Left forelimb (tissue), 1 donor: ENCODE measurements at regions not wholly inside any gene's neighbourhood (a gene's known extent, or its start where the extent isn't known, plus 50 kb on each side); places are given as distances from the start of the nearest gene placed in this dataset.
"Not testable (repeated sequence)": the region's sequence is repeated elsewhere in the genome, so short reads cannot be mapped to it uniquely, and the experiment has no call there.

Source experiments
- DNase-seq: peaks from one replicate; pipeline ENCODE4 v3.0.0-alpha.2; 2018; ENCODE audit warnings: low spot score

DNA sequence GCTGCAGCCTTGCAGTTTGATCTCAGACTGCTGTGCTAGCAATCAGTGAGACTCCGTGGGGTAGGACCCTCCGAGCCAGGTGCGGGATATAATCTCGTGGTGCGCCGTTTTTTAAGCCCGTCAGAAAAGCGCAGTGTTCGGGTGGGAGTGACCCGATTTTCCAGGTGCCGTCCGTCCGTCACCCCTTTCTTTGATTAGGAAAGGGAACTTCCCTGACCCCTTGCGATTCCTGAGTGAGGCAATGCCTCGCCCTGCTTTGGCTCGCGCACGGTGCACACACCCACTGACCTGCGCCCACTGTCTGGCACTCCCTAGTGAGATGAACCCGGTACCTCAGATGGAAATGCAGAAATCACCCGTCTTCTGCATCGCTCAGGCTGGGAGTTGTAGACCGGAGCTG lies 203.2 kb downstream of the SNCAIP start:
- DNase-seq, result not testable (repeated sequence)

DNA sequence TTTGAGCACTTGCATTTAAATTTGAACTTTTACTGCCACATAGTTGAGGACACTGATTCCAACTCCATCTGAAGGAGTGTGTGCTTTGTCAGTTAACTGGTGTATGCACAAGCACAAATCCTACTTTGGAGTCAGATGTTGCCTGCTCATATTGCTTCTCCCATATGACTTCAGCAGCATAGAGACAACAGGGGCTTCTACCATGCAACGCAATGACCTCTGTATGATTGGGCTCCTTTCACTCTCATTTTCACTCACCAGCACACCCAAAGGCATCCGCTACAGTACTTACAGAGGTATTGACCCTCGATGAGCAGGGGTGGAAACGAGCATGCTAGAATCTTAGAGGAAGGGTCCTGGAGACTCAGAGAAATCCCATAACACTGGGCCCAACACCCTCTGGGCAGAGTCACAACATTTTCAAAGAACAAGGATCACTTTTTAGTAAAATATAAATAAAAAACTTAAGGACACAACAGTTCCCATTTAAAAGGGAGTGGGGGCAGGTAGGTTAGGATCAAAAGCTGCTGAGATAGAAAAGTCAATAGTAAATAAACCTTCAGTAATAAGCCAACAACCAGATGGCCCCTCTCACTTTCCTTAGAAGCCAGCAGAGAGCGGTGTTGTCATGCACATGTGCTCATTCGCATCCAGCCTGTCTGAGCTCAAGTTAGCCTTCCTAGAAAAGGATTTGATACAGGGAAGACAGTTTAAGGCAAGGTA lies 203.8 kb downstream of the SNCAIP start:
- no peak for DNase-seq

DNA sequence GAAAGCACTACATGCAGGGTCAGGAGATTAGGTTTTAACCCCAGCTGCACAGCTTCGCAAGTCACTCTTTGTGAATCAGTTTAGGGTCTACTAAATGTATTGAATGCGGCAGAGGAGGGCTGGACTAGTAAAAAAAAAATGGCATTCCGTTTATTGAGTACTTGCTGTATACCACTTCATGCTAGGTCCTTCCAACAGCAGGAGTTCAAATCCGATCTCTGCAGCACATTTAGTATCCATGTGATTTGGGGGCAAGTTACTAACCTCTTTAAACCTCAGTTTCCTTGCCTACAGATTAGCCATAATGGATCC lies 204.4 kb downstream of the SNCAIP start:
- no peak for DNase-seq

DNA sequence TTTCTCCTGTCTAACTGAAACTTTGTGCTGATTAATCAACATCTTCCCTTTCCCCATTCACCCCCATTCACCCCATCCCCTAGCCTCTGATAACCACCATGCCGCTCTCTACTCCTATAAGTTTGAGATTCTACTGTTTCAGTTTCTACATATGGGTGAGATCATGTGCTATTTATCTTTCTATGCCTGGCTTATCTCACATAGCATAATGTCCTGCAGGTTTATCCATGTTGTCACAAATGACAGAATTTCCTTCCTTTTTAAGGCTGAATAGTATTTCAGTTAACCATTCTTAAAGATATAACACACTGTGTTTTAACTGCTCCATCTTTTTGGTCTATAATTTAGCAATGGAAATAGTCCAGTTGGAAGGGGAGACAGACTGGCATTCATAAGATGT lies 205.1 kb downstream of the SNCAIP start:
- DNase-seq, result no peak

DNA sequence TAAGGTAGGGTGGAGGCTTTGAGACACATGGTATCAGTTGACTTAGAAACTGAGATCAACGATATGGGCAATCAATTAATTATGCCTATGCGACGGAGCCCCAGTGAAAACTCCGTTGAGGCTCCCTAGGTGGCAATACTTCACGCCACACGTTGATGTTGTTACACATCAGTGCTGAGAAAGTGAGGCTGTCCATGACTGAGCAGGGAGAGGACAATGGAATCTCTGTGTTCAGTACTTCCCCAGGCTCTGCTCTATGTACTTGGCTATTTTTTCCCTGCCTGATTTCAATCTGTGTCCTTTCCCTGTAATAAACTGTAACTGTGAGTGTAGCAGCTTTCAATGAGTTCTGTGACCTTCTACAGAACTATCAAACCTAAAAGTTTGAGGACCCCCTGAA lies 211.7 kb downstream of the SNCAIP start:
- DNase-seq, result no peak

DNA sequence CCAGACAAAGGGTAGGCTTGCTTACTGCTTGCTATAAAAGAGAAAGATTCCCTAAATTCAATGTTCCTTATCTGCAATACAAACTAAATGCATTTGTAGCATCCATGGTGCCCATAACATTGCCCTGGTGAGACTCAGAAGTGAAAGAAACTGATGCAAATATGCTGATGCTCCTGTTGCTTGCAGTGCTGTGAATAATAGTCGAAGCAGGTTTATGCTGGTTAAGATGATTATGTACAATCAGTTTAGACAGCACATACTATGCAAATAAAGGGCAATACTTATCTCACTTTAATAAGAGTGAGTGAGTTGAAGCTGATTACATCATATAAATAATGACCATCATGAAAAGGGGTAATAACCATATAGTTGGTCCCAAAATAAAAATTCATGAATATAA lies 215.5 kb downstream of the SNCAIP start:
- no peak for DNase-seq

DNA sequence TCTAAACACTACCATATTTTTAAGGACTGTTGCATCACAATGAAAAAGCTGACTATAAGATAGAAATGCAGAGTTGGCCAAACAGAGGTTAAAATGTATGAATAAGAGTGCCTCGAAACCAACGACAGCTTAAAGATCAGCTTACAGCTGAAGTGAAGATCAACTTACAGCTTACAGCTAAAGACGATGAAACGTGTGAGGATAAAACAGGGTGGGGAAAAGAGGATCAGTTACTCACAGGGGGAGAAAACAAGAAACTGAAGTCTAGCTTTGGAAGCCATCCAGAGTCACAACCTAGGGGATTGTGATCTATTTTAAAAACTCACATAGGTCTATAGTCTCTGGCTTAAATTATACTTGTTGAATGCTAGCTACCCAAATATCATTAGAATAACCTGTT lies 220.0 kb downstream of the SNCAIP start:
- DNase-seq, result no peak

DNA sequence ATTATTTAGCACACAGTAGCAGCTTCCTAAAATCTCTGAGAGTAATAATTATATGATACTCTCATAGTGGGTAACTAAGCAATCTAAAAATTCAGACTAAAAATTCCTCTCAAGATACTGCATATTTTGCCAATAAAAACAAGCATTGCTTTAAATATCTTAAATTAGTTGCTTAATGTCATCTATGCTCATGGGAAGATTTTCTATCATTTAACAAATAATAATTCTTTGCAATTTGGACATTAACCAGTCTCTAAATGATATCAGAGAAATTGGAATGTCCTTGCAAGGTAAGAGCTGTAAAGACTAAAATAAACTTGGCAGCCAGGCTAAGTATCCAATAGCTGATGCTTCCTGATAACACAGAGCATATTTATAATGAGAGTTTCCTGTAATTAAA lies 221.8 kb downstream of the SNCAIP start:
- DNase-seq, result no peak

DNA sequence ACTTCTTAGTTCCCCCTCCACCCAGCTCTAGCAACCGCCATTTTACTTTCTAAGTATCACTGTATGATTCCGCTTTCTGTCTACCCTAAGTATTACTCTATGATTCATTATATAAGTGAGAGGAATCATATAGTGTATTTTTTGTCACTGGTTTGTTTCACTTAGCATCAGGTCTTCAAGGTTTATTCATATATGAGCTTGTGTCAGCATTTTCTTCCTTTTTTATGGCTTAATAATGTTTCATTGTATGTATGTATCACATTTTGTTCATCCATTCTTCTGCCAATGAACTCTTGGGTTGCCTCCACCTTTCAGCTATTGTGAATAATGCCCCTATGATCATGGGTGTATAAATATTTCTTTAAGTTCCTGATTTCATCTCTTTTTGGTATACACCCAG lies 222.8 kb downstream of the SNCAIP start:
- no peak for DNase-seq

DNA sequence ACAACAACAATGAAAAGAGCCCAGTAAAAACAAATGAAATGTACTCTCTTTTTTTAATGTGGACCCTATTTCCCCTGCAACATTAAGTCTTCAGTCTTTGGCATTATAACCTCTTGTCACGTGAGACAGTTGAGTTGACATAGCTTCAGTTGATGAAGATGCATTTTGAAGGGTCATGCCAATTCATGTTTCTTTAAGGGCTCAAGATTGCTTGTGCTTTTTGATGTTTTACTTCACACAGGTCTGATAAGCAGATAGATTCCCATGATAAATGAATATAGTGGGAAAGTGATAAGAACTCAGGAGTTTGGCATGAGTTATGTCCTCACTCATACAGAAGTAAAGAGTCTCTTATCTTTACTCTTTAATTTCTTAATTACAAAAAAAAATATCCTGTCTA lies 229.4 kb downstream of the SNCAIP start:
- DNase-seq, result no peak

DNA sequence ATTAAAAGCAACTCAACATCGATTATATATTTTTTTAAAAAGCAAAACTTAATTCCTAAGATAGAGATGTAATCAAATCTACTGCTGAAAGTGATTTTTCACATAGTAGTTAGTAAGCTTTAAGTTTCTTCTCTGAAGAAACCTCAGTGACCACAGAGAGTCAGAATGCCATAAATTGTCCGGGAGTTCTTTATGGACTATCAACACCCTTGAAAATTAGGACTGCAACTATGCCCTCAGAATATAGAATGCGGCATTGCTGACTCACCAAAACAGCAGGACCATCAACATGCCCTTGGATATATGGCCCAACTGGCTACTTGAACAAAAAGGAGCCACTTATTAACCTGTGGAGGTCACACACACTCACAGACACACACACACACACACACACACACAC lies 228.9 kb upstream of the SNX2 start:
- no peak for DNase-seq

DNA sequence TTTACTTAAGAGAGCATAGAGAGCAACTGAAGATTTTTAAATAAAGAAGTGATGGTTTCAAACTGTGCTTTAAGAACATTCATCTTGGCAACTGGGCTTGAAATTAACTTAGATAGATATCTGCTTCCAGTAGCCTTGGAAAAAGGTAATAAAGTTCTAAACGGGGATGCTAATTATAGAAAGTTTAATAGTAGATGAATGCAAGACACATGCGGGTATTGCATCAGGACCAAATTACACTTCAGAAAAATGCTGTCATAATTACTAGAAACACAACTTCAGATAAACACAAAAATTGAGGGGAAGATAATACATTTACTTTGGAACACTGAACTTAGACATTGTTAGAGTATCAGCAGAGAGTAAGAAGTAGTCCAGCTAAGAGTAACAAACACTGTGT lies 227.7 kb upstream of the SNX2 start:
- no peak for DNase-seq

DNA sequence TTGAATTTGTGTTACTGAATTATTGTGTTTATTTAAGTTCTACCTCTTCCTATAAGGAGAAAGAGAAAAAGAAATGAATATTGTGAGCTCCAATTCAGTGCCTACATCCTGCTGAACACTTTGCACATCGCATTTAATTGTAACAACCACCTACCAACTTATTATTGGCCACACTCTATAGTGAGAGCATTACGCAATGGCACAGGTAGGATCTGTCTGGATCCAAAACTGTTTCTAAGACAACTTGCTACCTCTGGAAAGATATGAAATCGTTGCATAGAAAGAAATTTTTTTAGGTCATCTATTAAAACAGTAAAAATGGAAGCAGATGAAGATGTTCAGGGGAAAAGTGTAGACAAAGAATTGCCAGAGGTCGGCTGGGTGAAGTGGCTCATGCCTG lies 227.2 kb upstream of the SNX2 start:
- DNase-seq, result no peak

DNA sequence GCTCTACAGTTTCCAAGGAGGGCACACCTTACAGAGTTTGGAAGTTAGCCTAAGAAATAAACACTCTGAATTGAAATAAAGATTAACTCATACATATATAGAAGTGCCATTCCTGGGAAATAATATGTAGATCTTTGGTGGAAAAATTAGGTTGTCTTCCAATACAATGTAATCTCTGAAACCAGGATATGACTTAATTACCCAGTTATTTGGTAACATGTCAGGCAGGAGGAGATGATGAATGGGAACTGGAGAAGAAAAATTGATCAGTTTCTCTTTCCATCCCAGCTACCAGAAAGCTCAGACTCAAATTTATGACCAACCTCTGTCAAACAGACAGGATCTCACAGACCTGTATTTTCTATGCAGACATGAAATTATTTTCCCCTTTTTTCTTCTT lies 215.2 kb upstream of the SNX2 start:
- no peak for DNase-seq

DNA sequence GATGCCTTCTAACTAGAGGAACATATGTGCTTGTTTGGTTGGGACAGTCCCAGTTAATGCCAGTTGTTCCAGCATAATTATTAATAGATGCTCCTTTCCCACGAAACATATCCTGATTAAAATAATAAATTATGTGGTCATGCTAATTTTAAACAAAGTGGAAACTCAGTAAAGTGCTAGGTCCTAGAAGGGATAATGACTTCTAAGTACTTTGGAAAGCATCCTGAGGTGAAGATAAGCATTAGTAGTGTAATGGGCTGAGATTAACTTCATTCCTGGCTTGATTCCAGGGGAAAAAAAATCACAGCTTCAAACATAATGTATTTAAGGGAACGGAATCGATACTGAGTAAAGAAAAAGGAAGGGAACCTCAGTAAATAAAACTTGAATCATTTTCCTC lies 213.7 kb upstream of the SNX2 start:
- no peak for DNase-seq

DNA sequence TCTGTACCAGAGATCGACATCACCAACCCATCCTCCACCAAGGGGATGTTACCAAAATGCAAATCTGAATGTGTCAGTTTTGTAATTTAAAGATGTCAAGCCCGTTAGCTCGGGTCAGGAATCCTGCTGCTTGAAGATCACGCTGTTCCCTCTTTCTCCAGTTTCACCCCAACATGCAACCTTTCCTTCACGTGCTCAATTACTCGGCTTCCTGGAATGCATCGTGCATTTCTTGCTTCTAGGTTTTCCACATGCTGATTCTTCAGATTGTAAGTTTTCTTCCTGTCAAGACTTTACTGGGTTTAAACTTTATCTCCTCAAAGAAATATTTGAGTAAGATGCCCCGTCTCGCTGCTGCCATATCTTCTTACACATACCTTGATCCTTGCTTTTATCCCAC lies 209.5 kb upstream of the SNX2 start:
- DNase-seq, result no peak

DNA sequence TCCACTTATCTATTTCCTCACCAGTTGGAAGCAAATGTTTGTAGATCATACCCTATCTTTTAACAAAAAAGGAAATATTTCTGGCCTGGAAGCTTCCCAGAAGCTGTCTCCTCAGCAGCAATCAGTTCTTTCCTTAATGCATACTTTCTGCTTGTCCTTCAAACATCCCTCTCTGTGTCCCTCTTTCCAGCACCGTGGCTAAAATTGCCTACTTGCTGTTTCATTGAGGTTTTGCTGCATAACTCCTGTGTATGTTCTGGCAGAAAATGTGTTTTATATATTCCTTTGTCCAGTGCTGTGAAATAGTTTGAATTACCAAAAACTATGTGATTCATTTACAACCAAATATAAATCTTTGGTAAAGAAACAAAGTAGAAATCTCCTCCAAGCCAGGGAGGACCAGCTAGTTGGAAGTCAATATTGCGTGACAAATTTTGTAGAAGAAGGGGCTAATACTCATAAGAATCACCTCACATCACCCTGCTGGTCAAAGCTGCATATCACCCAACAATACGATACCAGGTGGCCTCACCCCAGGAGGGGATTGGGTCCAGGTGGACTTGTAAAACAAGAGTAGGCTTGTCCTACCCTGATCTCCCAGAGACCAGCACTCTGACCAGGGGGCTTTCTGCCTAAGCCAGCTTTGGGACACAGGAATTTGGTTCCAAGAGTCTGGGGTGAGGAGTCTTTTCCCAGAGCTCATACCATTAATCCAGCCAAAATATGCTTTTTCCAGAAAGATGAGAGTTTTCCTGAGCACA lies 198.4 kb upstream of the SNX2 start:
- no peak for DNase-seq

DNA sequence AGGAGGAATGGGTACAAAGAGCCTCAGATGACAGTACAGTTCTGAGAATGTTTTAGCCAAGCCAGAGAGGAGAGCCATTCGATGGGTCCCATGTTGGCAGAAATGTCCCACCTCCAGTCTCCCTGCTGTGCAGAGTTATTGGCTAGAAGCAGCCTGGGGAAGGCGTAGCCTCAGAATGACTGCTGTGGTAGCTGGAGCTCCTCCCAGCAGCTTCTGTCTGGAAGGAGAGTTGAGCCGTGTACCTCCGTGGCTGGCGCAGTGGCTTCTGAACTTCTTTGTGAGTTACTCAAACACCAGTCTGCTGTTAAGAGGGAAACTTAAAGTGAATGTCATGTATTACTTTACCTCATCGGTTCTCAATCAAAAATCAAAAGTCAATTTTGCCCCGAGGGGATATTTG lies 193.3 kb upstream of the SNX2 start:
- DNase-seq, result no peak

DNA sequence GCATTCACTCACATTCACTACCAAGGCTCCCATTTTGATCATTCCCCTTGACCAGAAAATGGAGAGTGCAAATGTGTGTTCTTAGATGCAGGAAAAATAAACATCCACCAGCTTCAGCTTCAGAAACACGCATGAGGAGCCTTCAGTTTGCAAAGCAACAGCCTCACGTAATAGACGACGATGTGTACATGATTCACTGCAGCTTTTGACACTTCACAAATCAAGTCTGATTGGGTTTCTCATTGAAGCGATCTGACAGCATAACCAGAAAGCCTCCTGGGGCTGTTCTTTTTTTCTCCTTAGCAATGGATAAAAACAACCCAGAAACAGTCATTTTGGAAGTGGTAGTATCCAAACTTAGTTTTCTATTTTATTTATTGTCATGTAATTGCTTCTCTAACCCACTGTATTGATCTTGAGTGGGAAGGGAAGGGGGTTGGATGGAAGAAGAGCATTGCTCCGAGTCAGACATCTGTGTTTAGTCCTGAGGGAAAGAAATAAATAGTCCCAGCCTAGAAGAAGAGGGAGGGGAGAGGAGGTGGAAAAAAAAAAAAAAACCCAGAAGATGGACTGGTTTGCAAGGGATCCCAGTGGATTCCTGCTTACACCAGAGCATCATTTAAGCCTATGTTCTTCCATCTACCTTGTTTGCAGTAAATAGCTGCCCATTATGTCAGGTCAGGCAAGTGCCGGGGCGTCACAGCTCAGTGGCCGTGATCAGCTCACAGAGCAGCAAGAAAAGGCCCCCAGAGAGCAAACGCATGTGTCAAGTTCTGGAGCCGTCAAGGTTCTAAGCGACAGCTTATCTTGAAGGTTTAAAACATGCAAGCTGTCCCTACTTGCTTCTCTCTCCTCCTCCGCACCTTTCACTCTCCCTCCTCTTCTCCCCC lies 190.2 kb upstream of the SNX2 start:
- DNase-seq, result no peak

DNA sequence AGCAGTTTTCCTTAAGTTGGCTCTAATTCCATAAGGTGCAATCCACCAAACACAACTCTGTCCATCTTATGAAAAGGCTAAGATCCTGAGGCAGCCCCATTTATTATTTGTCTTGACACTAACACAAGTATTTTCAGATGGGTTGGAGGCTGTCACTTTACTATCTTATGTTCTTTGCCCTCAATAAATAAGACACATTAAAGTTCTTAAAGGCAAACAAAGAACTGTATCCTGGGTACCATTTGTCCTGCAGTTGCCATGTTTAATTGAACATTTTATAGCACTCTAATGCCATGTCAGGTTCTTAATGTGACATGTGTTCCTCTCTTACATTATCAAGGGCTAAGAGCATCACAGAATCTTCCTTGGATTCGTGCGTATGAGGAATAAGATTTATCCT lies 189.5 kb upstream of the SNX2 start:
- no peak for DNase-seq

DNA sequence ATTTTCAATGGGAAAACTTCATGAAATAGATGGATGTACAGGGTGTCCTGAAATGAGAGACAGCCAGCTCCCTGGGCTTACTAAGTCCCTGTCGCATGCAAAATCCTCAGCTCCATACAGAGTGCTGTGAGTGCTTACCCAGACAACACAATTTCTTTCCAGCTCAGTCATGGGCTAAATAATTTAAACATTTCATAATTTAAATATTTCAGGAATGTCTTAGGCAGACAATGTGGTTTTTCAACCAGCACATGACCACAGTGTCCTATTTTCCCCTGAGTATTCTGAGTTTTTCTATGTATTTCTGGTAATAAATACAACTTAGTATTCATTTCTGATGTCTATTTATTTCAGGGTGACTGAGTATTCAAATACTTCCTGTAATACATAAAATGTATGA lies 188.5 kb upstream of the SNX2 start:
- no peak for DNase-seq

DNA sequence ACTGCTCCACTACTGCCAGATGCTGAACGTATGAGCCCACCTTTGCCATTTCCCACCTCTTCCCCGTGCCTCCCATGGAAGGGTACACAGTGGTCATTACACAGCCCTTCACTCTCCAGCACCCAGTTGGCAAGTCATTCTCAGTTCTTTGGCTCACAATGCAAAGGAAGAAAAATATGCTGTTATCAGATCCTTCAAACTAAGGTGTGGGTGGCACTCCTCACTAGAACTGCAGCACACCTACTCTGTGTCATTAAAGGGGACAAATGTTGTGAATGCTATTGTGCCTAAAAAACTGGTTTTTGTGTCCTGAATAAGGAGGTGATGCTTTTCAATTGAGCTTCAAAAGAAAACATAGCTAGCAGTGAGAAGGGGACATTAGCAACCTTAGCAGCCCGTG lies 183.1 kb upstream of the SNX2 start:
- DNase-seq, result no peak

DNA sequence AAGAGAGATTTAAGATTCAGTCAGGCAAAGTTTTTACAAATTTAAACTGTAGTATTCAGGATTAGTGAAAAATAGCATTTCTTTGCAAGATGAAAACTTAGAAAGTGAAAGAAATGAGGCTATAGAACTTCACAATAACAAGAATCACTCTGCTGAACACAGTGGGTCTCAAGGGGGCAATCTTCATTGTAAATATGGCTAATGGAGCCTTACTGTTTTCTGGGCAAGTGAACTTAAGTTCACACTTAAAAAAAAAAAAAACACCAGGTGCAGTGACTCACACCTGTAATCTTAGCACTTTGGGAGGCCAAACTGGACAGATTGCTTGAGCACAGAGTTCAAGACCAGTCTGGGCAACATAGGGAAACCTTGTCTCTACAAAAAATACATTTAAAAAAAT lies 175.9 kb upstream of the SNX2 start:
- no peak for DNase-seq
